ENCODE measurements at regions not wholly inside any gene's neighbourhood (a gene's known extent, or its start where the extent isn't known, plus 50 kb on each side); places are given as distances from the start of the nearest gene placed in this dataset.

- no peak for DNase-seq
Measured at GRCh38 chr10:29035721-29036120, 253.1 kb upstream of the LYZL1 start.

- no peak for DNase-seq
Measured at GRCh38 chr10:29037348-29038113, 251.3 kb upstream of the LYZL1 start.

DNA sequence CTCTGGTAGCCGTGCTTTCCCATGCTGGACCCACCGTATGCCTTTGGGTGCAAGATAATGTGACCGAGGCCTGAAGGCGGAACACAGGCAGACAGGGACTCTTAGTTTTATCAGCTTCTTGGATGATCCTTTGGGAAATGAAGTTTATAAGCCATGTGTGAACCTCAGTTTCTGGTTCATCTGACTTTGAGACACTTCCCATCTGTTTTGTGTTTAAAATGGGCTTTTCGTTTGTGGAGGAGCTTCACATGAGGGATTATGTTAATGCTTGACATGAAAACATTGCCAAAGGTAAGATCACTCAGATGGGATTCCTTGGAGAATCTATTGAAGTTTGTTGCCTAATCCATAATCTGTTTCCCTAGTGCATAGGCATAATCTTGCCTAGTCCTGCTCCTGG, 249.8 kb upstream of the LYZL1 start:
- no peak for DNase-seq

DNA sequence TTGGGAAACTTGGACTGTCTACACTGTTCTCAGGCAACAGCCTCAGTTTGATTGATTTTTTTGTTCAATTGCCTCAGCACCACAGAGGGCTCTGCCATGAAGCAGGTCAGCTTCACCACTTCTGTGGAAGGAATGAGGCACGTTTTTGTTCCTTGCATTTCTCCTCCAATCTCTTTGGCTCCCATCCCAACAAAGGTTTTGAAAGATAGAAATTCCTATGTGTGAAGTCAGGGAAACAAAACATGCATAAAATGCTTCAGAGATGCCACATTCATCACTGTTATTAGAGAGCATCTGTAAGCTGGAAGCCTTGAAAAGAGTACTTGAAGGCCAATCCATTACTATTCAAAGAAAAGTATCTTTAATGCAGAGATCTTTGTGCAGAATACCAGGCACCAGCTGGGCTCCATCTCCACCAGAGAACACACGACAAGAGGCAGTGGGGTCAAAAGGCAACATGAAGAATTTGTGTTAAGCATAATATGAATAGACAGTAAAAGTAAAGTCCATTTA, 249.1 kb upstream of the LYZL1 start:
- no peak for DNase-seq

- DNase-seq: no peak
Measured at GRCh38 chr10:29041616-29042015, 247.3 kb upstream of the LYZL1 start.

DNA sequence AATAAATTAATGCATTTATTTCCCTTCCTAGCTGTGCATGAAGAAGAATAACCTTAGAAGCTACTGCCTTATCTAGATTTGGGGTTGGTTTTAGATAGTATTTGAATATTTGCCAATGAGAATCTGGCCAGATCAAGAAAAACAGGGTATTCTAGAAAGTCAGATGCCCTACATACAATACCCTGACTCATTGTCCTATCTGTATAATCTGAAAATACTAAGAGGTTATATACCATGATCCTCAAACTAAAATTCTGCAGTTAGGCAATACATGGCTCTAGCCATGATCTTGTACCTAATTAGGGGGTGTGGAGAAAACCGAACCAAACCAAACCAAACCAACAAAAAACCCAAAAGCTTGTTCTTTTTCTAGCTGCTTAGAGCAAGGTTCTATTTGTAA, 240.4 kb upstream of the LYZL1 start:
- no peak for DNase-seq

- DNase-seq: no peak
Measured at GRCh38 chr10:29050081-29050480, 238.8 kb upstream of the LYZL1 start.

DNA sequence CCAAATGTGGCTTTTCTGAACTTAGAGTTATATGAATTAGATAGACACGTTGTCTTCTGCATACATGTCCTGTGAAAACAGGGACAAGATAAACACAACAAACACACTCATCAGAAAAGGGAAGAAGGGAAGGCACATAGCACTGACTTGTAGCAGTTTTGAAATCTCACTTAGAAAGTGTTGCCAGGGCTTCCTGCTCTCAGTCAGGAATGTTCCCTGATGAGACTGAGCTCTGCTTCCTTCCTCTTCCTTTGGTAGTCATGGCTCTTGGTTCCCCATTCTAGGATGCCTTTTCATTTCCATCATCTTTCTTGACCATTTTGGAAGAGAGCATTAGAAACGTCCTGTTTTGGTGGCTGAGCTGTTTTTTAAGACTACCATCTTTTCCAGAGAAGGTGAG, 233.8 kb upstream of the LYZL1 start:
- DNase-seq: no peak

DNA sequence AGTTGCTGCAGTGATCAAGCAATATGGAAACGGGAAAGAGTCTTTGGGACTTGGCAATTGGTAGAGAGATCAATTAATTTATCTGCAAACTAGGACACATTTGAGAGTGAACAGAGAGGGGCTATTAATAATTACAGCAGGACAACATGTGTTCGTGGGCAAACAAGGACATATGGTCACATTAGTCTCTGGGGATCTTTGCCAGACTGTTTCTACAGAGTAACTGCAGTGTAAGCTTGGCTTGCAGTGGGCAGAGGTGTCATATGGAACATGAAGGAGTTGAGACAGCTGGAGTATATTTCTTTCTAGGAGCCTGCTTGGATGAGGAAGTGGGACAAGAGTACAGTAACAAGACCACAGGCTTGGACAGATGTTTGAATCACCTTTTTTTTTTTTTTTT, 232.1 kb upstream of the LYZL1 start:
- DNase-seq: no peak

DNA sequence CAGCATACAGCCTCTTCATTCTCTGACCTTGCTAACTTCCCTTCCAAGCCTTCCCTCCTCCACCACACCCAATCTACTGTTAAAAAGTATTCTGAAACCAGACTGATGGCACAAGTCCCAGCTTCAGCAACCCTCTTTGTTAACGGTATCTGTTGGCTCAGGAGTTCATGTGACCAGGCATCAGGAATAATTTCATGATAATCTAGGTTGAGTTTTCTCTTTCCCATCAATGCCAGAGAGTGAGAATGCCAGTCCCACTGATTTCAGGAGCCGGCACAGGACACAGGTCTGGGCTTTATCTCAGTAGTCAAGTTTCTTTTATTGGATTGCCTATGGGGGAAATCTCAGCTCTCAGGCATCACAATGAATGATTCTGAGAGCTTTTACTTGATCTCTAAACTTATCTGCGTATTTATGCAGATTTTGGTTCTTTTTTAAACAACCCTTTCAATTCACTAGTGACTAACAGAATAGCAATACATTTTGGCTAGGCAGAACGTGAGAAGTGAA, 231.0 kb upstream of the LYZL1 start:
- DNase-seq: no peak

DNA sequence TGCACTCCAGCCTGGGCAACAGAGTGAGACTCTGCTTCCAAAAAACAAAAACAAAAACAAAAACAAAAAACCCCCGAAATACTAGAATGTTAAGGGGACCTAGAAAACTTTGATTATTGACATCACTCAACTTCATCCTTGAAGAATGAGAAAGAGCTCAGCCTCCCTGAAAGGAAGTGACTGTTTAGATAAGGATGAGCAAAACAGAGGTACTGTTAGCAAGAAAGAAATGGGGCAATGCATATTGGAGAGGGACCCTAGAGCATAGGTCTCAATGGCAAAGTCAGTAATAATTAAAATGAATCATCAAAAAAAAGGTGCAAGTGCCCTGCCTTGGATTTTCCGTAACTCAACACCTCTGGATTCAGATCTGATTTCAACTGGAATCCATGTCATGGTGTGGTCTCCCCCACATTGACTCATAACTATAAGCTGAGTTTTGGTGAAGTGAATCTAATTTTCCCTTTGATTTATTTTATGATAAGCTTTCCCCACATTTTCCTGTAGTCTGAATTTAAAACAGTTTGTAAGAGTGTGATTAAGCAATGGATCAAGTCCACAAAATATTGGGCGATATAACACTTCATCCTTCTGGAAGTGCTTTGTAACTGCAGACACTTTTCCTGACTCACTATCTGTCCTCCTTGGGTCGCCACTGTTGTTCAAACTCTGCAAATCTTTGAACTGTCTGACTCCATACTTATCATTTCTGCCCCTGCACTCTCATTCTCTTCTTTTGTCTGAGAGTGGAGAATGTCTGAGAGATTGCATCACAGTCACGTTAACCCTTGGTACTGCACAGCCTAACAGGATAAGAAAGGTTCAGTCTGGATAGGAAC, 224.8 kb upstream of the LYZL1 start:
- no peak for DNase-seq

DNA sequence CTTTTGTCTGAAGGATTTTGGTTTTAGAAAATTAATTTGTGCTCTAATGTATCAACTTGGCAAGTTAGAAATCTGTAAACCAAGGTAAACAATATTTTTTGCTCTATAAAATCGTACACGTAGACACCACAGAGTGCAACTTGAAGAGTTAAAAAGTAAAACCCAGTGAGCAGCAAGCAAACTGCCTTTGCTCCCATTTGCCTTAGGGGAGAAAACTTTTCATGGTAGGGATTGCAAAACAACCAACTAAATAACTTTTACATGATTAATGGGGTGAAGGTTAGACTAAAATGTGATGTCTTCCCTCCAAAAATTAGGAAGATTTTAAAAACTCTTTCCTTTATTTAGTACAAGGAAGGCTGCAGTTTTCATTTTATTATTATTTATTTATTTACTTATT, 224.2 kb upstream of the LYZL1 start:
- DNase-seq: no peak

DNA sequence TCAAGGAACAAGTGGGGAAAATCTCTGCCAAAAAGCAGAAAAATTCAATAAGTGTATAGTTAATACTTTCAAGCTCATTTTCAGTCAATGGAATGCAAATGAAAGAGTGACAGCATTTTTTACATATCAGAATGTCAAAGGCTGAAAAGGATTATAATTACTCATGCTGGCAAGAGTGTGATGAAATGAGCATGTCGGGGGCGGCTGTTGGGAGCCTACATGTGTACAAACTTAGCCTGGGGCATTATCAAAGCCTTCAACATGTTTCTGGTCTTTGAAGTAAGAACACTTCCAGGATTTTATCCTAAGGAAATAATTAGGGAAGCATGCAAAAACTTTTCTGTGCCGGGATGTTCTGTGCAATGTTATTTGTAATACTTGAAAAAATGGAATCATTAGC, 221.7 kb upstream of the LYZL1 start:
- DNase-seq: no peak

GRCh38 chr10:29067628-29068027, 221.2 kb upstream of the LYZL1 start:
- no peak for DNase-seq

DNA sequence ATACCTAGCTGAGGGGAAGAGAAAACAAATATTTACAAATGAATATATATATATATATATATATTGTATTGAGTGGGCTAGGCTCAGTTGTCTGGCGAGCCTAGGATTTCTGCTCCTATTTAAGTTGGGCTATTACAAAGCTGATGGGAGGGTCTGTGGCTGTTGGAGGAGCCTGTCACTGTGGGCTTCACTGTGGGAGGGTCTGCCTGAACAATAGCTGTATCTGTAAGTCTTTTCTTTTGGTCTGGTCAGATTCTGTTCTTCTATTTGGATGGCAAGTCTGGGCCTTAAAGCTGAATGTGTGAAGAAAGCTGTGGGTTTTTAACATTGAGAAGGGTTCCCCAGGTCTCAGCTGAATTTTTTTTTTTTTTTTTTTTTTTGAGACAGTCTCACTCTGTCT, 220.6 kb upstream of the LYZL1 start:
- no peak for DNase-seq

GRCh38 chr10:29068966-29069365, 219.9 kb upstream of the LYZL1 start:
- no peak for DNase-seq

- DNase-seq: no peak
Measured at GRCh38 chr10:29069941-29070340, 218.9 kb upstream of the LYZL1 start.

- DNase-seq: no peak
Measured at GRCh38 chr10:29078919-29079318, 210.0 kb upstream of the LYZL1 start.

- no peak for DNase-seq
Measured at GRCh38 chr10:29081231-29081630, 207.6 kb upstream of the LYZL1 start.

DNA sequence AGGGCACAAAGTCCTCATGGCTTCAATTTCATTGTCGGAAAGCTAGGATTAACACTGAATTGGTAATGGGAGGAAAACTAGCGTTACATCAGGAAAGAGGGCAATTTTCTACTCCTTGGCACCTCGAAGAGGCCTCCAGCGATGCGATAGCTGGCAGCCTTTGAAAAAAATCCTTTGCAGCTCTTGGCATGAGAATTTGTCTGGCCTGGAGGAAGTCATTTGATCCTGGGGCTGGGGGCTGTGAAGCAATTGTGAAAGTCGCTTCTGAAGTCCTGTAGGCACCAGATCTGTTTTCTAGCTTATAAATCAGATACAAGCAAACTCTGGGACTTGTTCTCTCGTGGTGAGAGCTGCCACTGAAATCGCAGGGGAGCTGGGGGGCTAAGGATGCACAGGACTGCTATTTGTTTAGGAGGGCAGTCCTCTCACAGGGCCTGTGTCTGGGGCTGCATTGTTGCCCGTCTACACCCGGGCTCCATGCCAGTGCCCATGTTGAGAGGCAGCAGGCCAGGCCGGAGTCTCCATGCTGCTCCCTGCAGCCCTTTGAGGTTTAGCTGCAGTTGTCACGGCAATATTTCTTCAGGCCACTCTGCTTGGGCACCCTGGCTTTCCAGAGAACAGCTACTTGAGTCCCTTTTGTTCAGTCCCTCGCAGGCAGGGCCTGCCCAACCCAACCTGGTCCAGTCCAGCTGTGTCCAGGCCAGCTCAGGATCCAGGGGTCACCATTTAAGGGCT, 206.8 kb upstream of the LYZL1 start:
- no peak for DNase-seq

DNA sequence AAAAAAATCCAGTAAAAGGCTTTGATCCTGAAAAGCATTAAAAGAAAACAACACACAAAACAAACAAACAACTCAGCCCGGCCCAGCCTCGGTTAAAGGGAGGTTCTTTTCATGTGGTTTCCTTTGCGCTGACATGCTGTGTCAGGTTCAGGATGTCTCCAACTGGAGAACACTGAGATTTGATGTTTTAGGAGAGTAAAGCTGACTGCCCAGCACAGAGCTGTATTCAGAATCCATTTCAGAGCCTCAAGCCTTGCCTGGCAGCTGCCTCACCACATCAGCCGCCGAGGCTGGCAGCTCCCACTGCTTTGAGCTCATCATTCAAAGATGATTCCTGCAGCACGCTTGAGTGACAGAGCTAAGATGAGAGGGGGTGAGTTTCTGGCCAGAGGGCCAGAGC, 205.8 kb upstream of the LYZL1 start:
- DNase-seq: no peak

DNA sequence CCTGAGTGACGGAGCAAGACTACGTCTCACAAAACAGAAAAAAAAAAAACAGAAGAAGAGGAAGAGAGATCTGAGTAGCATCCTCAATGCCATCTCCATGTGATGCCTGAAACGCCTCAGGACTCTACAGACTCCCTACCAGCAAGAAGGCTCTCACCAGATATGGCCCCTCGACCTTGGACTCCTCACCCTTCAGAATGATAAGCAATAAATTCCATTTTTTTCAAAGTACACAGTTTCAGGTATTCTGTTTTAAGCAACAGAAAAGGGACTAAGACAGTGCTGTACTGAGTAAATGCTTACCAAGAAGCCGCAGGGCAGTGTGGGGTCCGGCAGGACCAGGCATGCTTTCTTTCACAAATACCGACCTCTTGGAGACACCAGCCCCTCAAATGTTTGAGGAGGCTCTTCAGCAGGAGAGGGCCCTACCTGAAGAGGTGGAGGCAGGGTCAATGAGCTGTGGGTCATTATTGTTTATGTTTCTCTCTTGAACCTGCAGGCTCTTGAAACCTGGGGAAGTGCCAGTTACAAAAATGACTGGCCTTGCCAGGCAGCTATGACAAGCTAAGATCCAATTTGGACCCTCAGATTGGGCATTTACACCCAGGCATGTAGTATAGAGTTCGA, 204.1 kb upstream of the LYZL1 start:
- no peak for DNase-seq

DNA sequence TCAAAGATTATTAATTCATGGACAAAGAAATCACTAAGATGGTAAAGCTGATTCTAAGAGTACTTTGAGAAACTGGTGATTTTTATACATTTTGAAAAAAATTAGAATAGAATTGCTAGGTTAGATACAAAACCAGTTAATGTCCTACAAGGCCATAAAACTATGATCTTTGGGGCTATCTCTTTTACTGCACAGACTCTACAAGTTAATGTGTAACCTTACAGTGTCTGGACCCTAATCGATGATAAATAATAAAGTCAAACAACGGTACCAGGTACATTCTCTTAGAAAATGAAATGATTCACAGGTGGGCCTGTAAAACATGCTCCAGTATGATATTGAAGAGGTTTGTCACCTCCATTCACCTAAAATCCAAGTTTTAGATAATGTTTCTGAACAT, 199.8 kb upstream of the LYZL1 start:
- DNase-seq: no peak

Data from NCI-H526 (cell line).